Heart right ventricle (tissue), 16 donors: ENCODE measurements at regions not wholly inside any gene's neighbourhood (a gene's known extent, or its start where the extent isn't known, plus 50 kb on each side); places are given as distances from the start of the nearest gene placed in this dataset.

Experiments used
- ATAC-seq, 8 donors: fragments of 200-7000 bp; cut with Tn5 transposase; one replicate each; pipeline ENCODE4 v1.9.1; 2020; ENCODE audit warnings: mild to moderate bottlenecking in 8 of 8, moderate library complexity in 8 of 8, moderate number of reproducible peaks in 1 of 8
- DNase-seq, 2 donors: peaks; one replicate each; pipeline ENCODE4 v3.0.0-alpha.2; 2020
- H3K27ac ChIP-seq, 10 donors: fragments of 200-600 bp; sonication (generic) in 2 of 10; one replicate each; pipeline versions ENCODE4 v1.5.0 to v1.8.0; 2020 to 2022; ENCODE audit warnings: mild to moderate bottlenecking in 3 of 10
- H3K27me3 ChIP-seq, 7 donors: fragments of 200-600 bp; one replicate each; pipeline ENCODE4 v1.8.0; 2021 to 2022; ENCODE audit warnings: mild to moderate bottlenecking in 2 of 7
- H3K36me3 ChIP-seq, 9 donors: fragments of 200-600 bp; sonication (generic) in 1 of 9; one replicate each; pipeline versions ENCODE4 v1.5.0 to v1.8.0; 2020 to 2022; ENCODE audit warnings: mild to moderate bottlenecking in 2 of 9
- H3K4me1 ChIP-seq, 9 donors: fragments of 200-600 bp; sonication (generic) in 1 of 9; one replicate each; pipeline versions ENCODE4 v1.5.0 to v1.8.0; 2020 to 2022; ENCODE audit warnings: mild to moderate bottlenecking in 4 of 9
- H3K4me3 ChIP-seq, 10 donors: fragments of 200-600 bp; sonication (generic) in 2 of 10; one replicate each; pipeline versions ENCODE4 v1.5.0 to v1.8.0; 2020 to 2022; ENCODE audit warnings: mild to moderate bottlenecking in 7 of 10, moderate library complexity in 2 of 10
- H3K9me3 ChIP-seq, 11 donors: fragments of 200-600 bp in 10 of 11; sonication (generic) in 2 of 11; one replicate each; pipeline versions ENCODE4 v1.5.0 to v1.8.0; 2013 to 2022; ENCODE audit warnings: mild to moderate bottlenecking in 2 of 11, control low read depth in 1 of 11, moderate library complexity in 1 of 11
- WGBS, 2 donors: extraction: QIAGEN DNeasy Blood & Tissue Kit; methylation state at CpG; one replicate each; pipeline ENCODE4 v1.1.7; 2013; ENCODE audit warnings: inconsistent platforms in 1 of 2; 5-methylcytosine and 5-hydroxymethylcytosine counted together
- intact Hi-C, 10 donors: fragments of 100-400 bp; cut with DNase I; formaldehyde crosslinking; loops; one replicate each; pipeline versions ENCODE4 v1.11.1 to v1.14.2; 2022
- TF ChIP-seq, protein P1 (sequence below), 9 donors: fragments of 200-600 bp; sonication (generic) in 2 of 9; IDR thresholded peaks; one replicate each; pipeline versions ENCODE4 v1.5.0 to v1.8.0; 2021 to 2022; ENCODE audit warnings: antibody characterized with exemption in 9 of 9, mild to moderate bottlenecking in 5 of 9, moderate library complexity in 1 of 9
- donor health status: Arrhythmogenic right ventricular cardiomyopathy.
- donor health status: ischemic (EF 13 %, LVEDD 7.1; RV severe dilation, severe dysfunction).
- donor health status: healthy with polysubstance abuse.
- donor health status: DM: no; HTN: yes; CAD: no.
- donor health status: DM: no; HTN: no; CAD: no.
- donor health status: ischemic (EF 25% LVEDD 6.9; RV normal size, moderate dysfunction).
- donor health status: ischemic (EF 25% LVEDD 5.7; RV mildly dilated, moderate dysfunction).
- donor health status: healthy.
- donor health status: DM: yes; HTN: yes; CAD: no.
- donor health status: Ischemic cardiomyopathy.
- donor health status: ischemic (EF 35%, LVEDD 5.7; RV mildly dilated, moderate dysfunction).
- donor health status: nonischemic (EF 11% LVEDD 7.7; RV severe dilation, severe dysfunction).
- donor health status: DM: yes; HTN: yes; CAD: no.
- donor health status: PGD.
- donor health status: ischemic (EF 29% LVEDD 5.4; RV normal size, mild dysfunction).
- donor health status: nonischemic (EF 23%, LVEDD 6.1; RV moderate dilation, normal function).

- WGBS, 2 donors, result 86 to 91% methylated on average over 8 of the region's 8 CpGs
- intact Hi-C loops, result no loop called here
- Histone ChIP-seq H3K36me3 (no peaks in the 10 kb centered on the region), H3K4me3 (no peak overlapping the region), H3K4me1 (no peaks in the 10 kb centered on the region), H3K9me3 (no peaks in the 10 kb centered on the region), H3K27ac (no peak overlapping the region), H3K27me3 (peaks cover 0 to 5% (median 0%) of the 10 kb centered on the region in 7 donors)
- DNase-seq, result no peak
- no peak for ATAC-seq
- TF ChIP-seq, protein P1, sequence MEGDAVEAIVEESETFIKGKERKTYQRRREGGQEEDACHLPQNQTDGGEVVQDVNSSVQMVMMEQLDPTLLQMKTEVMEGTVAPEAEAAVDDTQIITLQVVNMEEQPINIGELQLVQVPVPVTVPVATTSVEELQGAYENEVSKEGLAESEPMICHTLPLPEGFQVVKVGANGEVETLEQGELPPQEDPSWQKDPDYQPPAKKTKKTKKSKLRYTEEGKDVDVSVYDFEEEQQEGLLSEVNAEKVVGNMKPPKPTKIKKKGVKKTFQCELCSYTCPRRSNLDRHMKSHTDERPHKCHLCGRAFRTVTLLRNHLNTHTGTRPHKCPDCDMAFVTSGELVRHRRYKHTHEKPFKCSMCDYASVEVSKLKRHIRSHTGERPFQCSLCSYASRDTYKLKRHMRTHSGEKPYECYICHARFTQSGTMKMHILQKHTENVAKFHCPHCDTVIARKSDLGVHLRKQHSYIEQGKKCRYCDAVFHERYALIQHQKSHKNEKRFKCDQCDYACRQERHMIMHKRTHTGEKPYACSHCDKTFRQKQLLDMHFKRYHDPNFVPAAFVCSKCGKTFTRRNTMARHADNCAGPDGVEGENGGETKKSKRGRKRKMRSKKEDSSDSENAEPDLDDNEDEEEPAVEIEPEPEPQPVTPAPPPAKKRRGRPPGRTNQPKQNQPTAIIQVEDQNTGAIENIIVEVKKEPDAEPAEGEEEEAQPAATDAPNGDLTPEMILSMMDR (IDR thresholded peaks at IDR 0.05), result no peak
Observed at GRCh38 chr7:54701982-54702381, 57.0 kb downstream of the SEC61G start.

DNA sequence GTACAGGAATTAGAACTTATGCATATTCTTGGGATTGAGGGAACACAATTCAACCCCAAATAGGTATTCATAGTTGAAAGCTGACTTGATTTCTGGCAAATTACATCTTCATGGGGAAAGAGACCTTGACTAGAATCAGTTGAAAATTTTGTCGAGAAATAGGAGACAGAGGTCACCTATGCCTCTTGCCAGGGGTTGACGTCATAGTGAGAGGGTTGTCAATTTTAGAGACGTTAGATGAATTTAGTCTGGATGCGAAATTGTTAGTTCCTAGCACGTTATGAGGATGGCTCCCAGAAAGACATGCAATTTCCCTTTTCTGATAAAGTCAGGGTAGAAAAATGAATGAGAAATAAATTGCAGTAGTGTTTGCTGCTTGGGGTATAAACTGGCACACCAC is 59.3 kb downstream of the SEC61G start:
- Histone ChIP-seq H3K27ac (no peak overlapping the region), H3K36me3 (no peaks in the 10 kb centered on the region), H3K4me1 (no peaks in the 10 kb centered on the region), H3K4me3 (no peak overlapping the region), H3K27me3 (peaks cover 0 to 5% (median 0%) of the 10 kb centered on the region in 7 donors), H3K9me3 (no peaks in the 10 kb centered on the region)
- WGBS, 2 donors, result 70 to 82% methylated on average over 5 of the region's 5 CpGs
- DNase-seq, result no peak
- TF ChIP-seq, protein P1 (IDR thresholded peaks at IDR 0.05), result no peak
- intact Hi-C loops, result loop anchor here in 1 of 10 donors (10.0 kb wide), 1 partner anchor 65 kb away; no protein-coding TSS in a partner anchor
- ATAC-seq, result no peak

GRCh38 chr7:54697659-54698186 is 61.3 kb downstream of the SEC61G start:
- Histone ChIP-seq H3K27ac (no peak overlapping the region), H3K27me3 (peaks cover 0 to 5% (median 0%) of the 10 kb centered on the region in 7 donors), H3K4me1 (no peaks in the 10 kb centered on the region), H3K9me3 (no peaks in the 10 kb centered on the region), H3K36me3 (no peaks in the 10 kb centered on the region), H3K4me3 (no peak overlapping the region)
- 56% methylated on average over 32 of the region's 32 CpGs for WGBS, 2 donors
- DNase-seq (no peak), ATAC-seq (no peak)
- TF ChIP-seq, protein P1 (IDR thresholded peaks at IDR 0.05), result no peak
- intact Hi-C loops, result loop anchor here in 1 of 10 donors (10.0 kb wide), 1 partner anchor 63 kb away; no protein-coding TSS in a partner anchor

DNA sequence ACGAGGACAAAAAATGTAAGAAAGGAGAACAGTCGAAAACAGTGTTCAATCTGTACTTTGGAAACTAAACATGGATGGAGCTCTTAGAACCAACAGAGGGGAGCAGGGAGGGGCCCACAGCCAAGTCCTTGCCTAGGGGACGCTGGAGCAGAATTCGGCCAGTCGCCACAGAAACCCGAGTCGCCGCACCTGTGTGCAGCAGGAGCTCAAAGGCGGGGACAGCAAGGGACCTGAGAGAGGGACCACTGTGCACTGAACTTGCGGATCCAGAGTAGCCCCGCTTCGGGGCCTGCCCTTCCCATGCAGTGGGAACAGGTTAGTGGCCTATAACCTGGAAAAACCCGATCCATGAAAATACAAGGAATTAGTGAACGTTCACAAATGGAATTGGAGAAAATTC is 68.1 kb downstream of the SEC61G start:
- intact Hi-C loops, result loop anchor here in 1 of 10 donors (10.0 kb wide), 1 partner anchor 56 kb away; no protein-coding TSS in a partner anchor
- Histone ChIP-seq H3K27ac (no peak overlapping the region), H3K27me3 (no peaks in the 10 kb centered on the region), H3K36me3 (no peaks in the 10 kb centered on the region), H3K4me3 (no peak overlapping the region), H3K4me1 (no peaks in the 10 kb centered on the region), H3K9me3 (no peaks in the 10 kb centered on the region)
- 87 to 89% methylated on average over 14 of the region's 14 CpGs for WGBS, 2 donors
- no peak for DNase-seq
- TF ChIP-seq, protein P1 (IDR thresholded peaks at IDR 0.05), result no peak
- no peak for ATAC-seq
